Fibroblast of lung (primary cell): ENCODE measurements at regions not wholly inside any gene's neighbourhood (a gene's known extent, or its start where the extent isn't known, plus 50 kb on each side); places are given as distances from the start of the nearest gene placed in this dataset.

Source experiments
- DNase-seq, 2 donors: peaks; one replicate each; pipeline versions ENCODE4 v3.0.0 to v3.0.0-alpha.2; 2010; ENCODE audit warnings: low read depth in 2 of 2
- H2AFZ ChIP-seq: 2 replicates; pipeline ENCODE4 v1.5.1; 2012; ENCODE audit warnings: low read length, control low read depth, inconsistent platforms
- H3K27ac ChIP-seq: 2 replicates; pipeline ENCODE4 v1.5.1; 2011; ENCODE audit warnings: low read length, control low read depth; ENCODE audit not compliant: insufficient read depth
- H3K27me3 ChIP-seq: 2 replicates; pipeline ENCODE4 v1.5.1; 2011; ENCODE audit warnings: mild to moderate bottlenecking, low read length; ENCODE audit not compliant: control insufficient read depth, insufficient read depth
- H3K36me3 ChIP-seq: 2 replicates; pipeline ENCODE4 v1.5.1; 2011; ENCODE audit warnings: low read length; ENCODE audit not compliant: control insufficient read depth, insufficient read depth
- H3K4me1 ChIP-seq: 2 replicates; pipeline ENCODE4 v1.5.1; 2011; ENCODE audit warnings: low read length; ENCODE audit not compliant: control insufficient read depth, insufficient read depth; ENCODE audit errors: extremely low read depth
- H3K4me2 ChIP-seq: 2 replicates; pipeline ENCODE4 v1.5.1; 2011; ENCODE audit warnings: low read length, control low read depth; ENCODE audit not compliant: insufficient read depth; ENCODE audit errors: extremely low read depth
- H3K4me3 ChIP-seq, 4 experiments: fragments of 200-600 bp in 1 of 4; sonication (generic) in 1 of 4; replicated peaks in 1 of 4; 2 replicates each; pipeline ENCODE4 v1.5.1; 2011 to 2016; ENCODE audit warnings: low read length in 4 of 4, low read depth in 3 of 4, mild to moderate bottlenecking in 3 of 4, control low read depth in 2 of 4, inconsistent platforms in 1 of 4, mixed read lengths in 1 of 4; ENCODE audit not compliant: insufficient read depth in 1 of 4; ENCODE audit errors: control extremely low read depth in 1 of 4
- H3K79me2 ChIP-seq: 2 replicates; pipeline ENCODE4 v1.5.1; 2012; ENCODE audit warnings: mild to moderate bottlenecking, low read length, inconsistent platforms; ENCODE audit not compliant: control insufficient read depth, insufficient read depth
- H3K9ac ChIP-seq: 2 replicates; pipeline ENCODE4 v1.5.1; 2011; ENCODE audit warnings: mild to moderate bottlenecking, low read length, control low read depth; ENCODE audit not compliant: insufficient read depth
- H3K9me3 ChIP-seq: 2 replicates; pipeline ENCODE4 v1.5.1; 2012; ENCODE audit warnings: low read depth, low read length; ENCODE audit not compliant: control insufficient read depth, insufficient read depth
- H4K20me1 ChIP-seq: 2 replicates; pipeline ENCODE4 v1.5.1; 2011; ENCODE audit warnings: low read length; ENCODE audit not compliant: control insufficient read depth, insufficient read depth; ENCODE audit errors: extremely low read depth
- CTCF ChIP-seq, 2 donors: IDR thresholded peaks in 1 of 2; conservative IDR thresholded peaks in 1 of 2; 1 replicate in 1 of 2; 2 replicates in 1 of 2; pipeline ENCODE4 v1.5.1; 2011 to 2012; ENCODE audit warnings: low read length in 2 of 2, control low read depth in 1 of 2, inconsistent platforms in 1 of 2, low read depth in 1 of 2, mild to moderate bottlenecking in 1 of 2
- EZH2 ChIP-seq: IDR thresholded peaks from 2 replicates; pipeline ENCODE4 v1.5.1; 2012; ENCODE audit warnings: low read length, control low read depth, mild to moderate bottlenecking; ENCODE audit errors: missing control alignments

DNA sequence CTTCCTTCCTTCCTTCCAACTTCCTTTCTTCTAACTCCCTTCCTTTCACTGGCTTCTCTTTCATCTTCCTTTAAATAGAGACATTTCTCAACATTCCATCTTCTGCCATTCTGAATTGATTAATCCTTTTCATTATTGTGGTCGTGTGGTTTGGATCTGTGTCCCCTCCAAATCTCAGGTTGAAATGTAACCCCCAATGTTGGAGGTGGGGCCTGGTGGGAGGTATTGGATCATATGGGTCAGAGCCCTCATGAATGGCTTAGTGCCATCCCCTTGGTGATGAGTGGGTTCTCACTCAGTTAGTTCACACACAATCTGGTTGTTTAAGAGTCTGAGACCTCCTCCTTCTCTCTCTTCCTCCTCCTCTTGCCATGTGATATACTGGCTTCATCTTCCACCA lies 130.9 kb upstream of the SV2C start:
- no peaks in the 10 kb centered on the region for H4K20me1 ChIP-seq
- H3K27me3 ChIP-seq, result no peaks in the 10 kb centered on the region
- no peaks in the 10 kb centered on the region for H3K9me3 ChIP-seq
- H3K9ac ChIP-seq, result no peak overlapping the region
- no peaks in the 10 kb centered on the region for H3K4me1 ChIP-seq
- H3K36me3 ChIP-seq, result no peaks in the 10 kb centered on the region
- H3K4me3 ChIP-seq, result no peak overlapping the region
- H3K79me2 ChIP-seq, result no peaks in the 10 kb centered on the region
- H2AFZ ChIP-seq, result no peak overlapping the region
- no peak overlapping the region for H3K4me2 ChIP-seq
- TF ChIP-seq CTCF (conservative IDR thresholded peaks at IDR 0.05 in 1 of 2, IDR thresholded peaks at IDR 0.05 in 1 of 2; ENCODE audit: low read depth in 1 of 2, low read length in 2 of 2), result no peak
- no peak for TF ChIP-seq EZH2
- no peak overlapping the region for H3K27ac ChIP-seq
- no peak for DNase-seq

DNA sequence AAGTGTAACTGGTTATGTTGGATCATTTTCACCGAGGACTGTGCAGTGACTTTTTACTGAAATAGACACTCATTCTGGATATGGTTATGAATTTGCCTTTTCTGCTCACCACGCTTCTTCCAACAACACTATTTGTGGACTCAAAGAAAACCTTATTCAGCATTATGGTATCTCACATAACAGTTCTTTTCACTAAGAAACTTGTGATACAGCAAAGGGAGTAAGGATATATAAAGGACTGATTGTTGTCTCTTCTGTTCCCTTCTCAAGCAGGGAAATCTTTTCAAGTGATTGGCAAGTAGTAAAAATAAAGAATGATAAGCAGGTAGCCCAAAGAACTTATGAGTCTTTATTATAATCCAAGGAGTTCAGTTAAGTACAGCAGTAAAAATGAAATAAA lies 131.5 kb upstream of the SV2C start:
- no peaks in the 10 kb centered on the region for H3K9me3 ChIP-seq
- no peaks in the 10 kb centered on the region for H3K4me1 ChIP-seq
- no peak overlapping the region for H3K4me3 ChIP-seq
- no peak overlapping the region for H2AFZ ChIP-seq
- no peak for TF ChIP-seq CTCF (conservative IDR thresholded peaks at IDR 0.05 in 1 of 2, IDR thresholded peaks at IDR 0.05 in 1 of 2; ENCODE audit: low read depth in 1 of 2, low read length in 2 of 2)
- no peak for TF ChIP-seq EZH2
- H3K9ac ChIP-seq, result no peak overlapping the region
- H3K4me2 ChIP-seq, result no peak overlapping the region
- no peaks in the 10 kb centered on the region for H4K20me1 ChIP-seq
- no peak overlapping the region for H3K27ac ChIP-seq
- no peaks in the 10 kb centered on the region for H3K79me2 ChIP-seq
- no peaks in the 10 kb centered on the region for H3K27me3 ChIP-seq
- H3K36me3 ChIP-seq, result no peaks in the 10 kb centered on the region
- DNase-seq, result no peak

GRCh38 chr5:75951158-75951557 lies 132.0 kb upstream of the SV2C start:
- TF ChIP-seq CTCF (conservative IDR thresholded peaks at IDR 0.05 in 1 of 2, IDR thresholded peaks at IDR 0.05 in 1 of 2; ENCODE audit: low read depth in 1 of 2, low read length in 2 of 2) (no peak), EZH2 (no peak)
- no peak overlapping the region for H3K27ac ChIP-seq
- H4K20me1 ChIP-seq, result no peaks in the 10 kb centered on the region
- H3K9me3 ChIP-seq, result no peaks in the 10 kb centered on the region
- no peak overlapping the region for H3K4me2 ChIP-seq
- DNase-seq, result no peak
- H3K9ac ChIP-seq, result no peak overlapping the region
- no peaks in the 10 kb centered on the region for H3K27me3 ChIP-seq
- no peaks in the 10 kb centered on the region for H3K36me3 ChIP-seq
- no peaks in the 10 kb centered on the region for H3K4me1 ChIP-seq
- no peaks in the 10 kb centered on the region for H3K79me2 ChIP-seq
- H2AFZ ChIP-seq, result no peak overlapping the region
- no peak overlapping the region for H3K4me3 ChIP-seq
